MM.1S (cell line): ENCODE measurements at regions not wholly inside any gene's neighbourhood (a gene's known extent, or its start where the extent isn't known, plus 50 kb on each side); places are given as distances from the start of the nearest gene placed in this dataset.

Experiments used
- DNase-seq: peaks from one replicate; pipeline ENCODE4 v3.0.0-alpha.2; 2015
- H2AFZ ChIP-seq: fragments of 300-600 bp; sonication (generic); 2 replicates; pipeline ENCODE4 v1.6.0; 2016; ENCODE audit warnings: antibody characterized with exemption, low read length
- H3F3A ChIP-seq: fragments of 300-600 bp; sonication (generic); 2 replicates; pipeline ENCODE4 v1.6.1; 2016; ENCODE audit warnings: mild to moderate bottlenecking, antibody characterized with exemption, low read length, moderate library complexity, mixed read lengths; ENCODE audit not compliant: insufficient read depth
- H3K27ac ChIP-seq: fragments of 300-600 bp; sonication (generic); 2 replicates; pipeline ENCODE4 v1.5.1; 2016; ENCODE audit warnings: mild to moderate bottlenecking, low read length
- H3K27me3 ChIP-seq: fragments of 300-600 bp; sonication (generic); replicated peaks from 2 replicates; pipeline ENCODE4 v1.6.0; 2016; ENCODE audit warnings: low read length; ENCODE audit not compliant: insufficient read depth
- H3K36me3 ChIP-seq: fragments of 300-600 bp; sonication (generic); replicated peaks from 2 replicates; pipeline ENCODE4 v1.6.1; 2016; ENCODE audit warnings: mild to moderate bottlenecking, low read length, mixed read lengths; ENCODE audit not compliant: insufficient read depth
- H3K4me1 ChIP-seq: fragments of 300-600 bp; sonication (generic); 2 replicates; pipeline ENCODE4 v1.6.1; 2016; ENCODE audit warnings: low read length, mixed read lengths
- H3K4me2 ChIP-seq: fragments of 300-600 bp; sonication (generic); 2 replicates; pipeline ENCODE4 v1.6.0; 2016; ENCODE audit warnings: low read depth, low read length
- H3K4me3 ChIP-seq: fragments of 300-600 bp; sonication (generic); 2 replicates; pipeline ENCODE4 v1.5.1; 2016; ENCODE audit warnings: low read length, mixed read lengths
- H3K79me2 ChIP-seq: fragments of 300-600 bp; sonication (generic); 2 replicates; pipeline ENCODE4 v1.6.1; 2016; ENCODE audit warnings: mixed run types, low read length, mixed read lengths
- H3K9ac ChIP-seq: fragments of 300-600 bp; sonication (generic); 2 replicates; pipeline ENCODE4 v1.6.1; 2016; ENCODE audit warnings: low read length, mixed read lengths
- H3K9me2 ChIP-seq: fragments of 300-600 bp; sonication (generic); replicated peaks from 2 replicates; pipeline ENCODE4 v1.6.1; 2016; ENCODE audit warnings: mild to moderate bottlenecking, low read length, mixed read lengths; ENCODE audit not compliant: insufficient read depth
- H3K9me3 ChIP-seq: fragments of 300-600 bp; sonication (generic); replicated peaks from 2 replicates; pipeline ENCODE4 v1.6.1; 2016; ENCODE audit warnings: mild to moderate bottlenecking, low read length, mixed read lengths; ENCODE audit not compliant: insufficient read depth
- H4K20me1 ChIP-seq: fragments of 300-600 bp; sonication (generic); 2 replicates; pipeline ENCODE4 v1.6.1; 2016; ENCODE audit warnings: mild to moderate bottlenecking, low read length, moderate library complexity, mixed read lengths; ENCODE audit not compliant: insufficient read depth
- EZH2 ChIP-seq: fragments of 300-600 bp; sonication (generic); optimal IDR thresholded peaks from 2 replicates; pipeline ENCODE3; 2017; ENCODE audit warnings: low read depth, mild to moderate bottlenecking, antibody characterized with exemption, low read length, mixed read lengths
- EZH2phosphoT487 ChIP-seq: fragments of 300-600 bp; sonication (generic); IDR thresholded peaks from 2 replicates; pipeline ENCODE4 v1.6.1; 2018; ENCODE audit warnings: antibody characterized with exemption, low read length
- TF ChIP-seq, protein P1 (sequence below): fragments of 300-600 bp; sonication (generic); IDR thresholded peaks from 2 replicates; pipeline ENCODE4 v1.5.1; 2016; ENCODE audit warnings: antibody characterized with exemption, low read length, mixed read lengths

DNA sequence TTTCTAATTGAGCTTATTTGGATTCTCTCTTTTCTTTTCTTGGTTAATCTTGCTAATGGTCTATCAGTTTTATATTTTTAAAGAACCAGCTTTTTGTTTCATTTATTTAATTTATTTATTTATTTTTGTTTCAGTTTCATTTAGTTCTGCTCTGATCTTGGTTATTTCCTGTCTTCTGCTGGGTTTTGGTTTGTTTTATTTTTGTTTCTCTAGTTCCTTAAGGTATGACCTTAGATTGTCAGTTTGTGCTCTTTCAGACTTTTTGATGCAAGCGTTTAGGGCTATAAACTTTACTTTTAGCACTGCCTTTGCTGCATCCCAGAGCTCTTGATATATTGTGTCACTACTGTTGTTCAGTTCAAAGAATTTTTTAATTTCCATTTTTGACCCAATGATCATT, 149.7 kb upstream of the SLC25A13 start:
- H3K27me3 ChIP-seq = no peaks in the 10 kb centered on the region
- 0 out of 2 replicates have a peak, but pooled peaks cover 4% of the 10 kb centered on the region for H3K4me1 ChIP-seq
- peak overlapping the region; percentile 27; the same call in 1 of the 2 replicates for H3K27ac ChIP-seq
- TF ChIP-seq EZH2 (no peak), EZH2phosphoT487 (no peak)
- TF ChIP-seq, protein P1, sequence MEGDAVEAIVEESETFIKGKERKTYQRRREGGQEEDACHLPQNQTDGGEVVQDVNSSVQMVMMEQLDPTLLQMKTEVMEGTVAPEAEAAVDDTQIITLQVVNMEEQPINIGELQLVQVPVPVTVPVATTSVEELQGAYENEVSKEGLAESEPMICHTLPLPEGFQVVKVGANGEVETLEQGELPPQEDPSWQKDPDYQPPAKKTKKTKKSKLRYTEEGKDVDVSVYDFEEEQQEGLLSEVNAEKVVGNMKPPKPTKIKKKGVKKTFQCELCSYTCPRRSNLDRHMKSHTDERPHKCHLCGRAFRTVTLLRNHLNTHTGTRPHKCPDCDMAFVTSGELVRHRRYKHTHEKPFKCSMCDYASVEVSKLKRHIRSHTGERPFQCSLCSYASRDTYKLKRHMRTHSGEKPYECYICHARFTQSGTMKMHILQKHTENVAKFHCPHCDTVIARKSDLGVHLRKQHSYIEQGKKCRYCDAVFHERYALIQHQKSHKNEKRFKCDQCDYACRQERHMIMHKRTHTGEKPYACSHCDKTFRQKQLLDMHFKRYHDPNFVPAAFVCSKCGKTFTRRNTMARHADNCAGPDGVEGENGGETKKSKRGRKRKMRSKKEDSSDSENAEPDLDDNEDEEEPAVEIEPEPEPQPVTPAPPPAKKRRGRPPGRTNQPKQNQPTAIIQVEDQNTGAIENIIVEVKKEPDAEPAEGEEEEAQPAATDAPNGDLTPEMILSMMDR = no peak
- no peaks in the 10 kb centered on the region for H3K9me2 ChIP-seq
- no peak overlapping the region for H3K9ac ChIP-seq
- H4K20me1 ChIP-seq = no peaks in the 10 kb centered on the region
- H3K4me2 ChIP-seq = peak overlapping the region; percentile 60
- H3K79me2 ChIP-seq = no peaks in the 10 kb centered on the region
- H3K9me3 ChIP-seq = no peaks in the 10 kb centered on the region
- H3F3A ChIP-seq = no peaks in the 10 kb centered on the region
- peak; percentile 40 for DNase-seq
- 0 out of 2 replicates have a peak overlapping the region, but pooled peaks have one; percentile 14 for H3K4me3 ChIP-seq
- no peaks in the 10 kb centered on the region for H3K36me3 ChIP-seq
- peak overlapping the region; percentile 51 for H2AFZ ChIP-seq

DNA sequence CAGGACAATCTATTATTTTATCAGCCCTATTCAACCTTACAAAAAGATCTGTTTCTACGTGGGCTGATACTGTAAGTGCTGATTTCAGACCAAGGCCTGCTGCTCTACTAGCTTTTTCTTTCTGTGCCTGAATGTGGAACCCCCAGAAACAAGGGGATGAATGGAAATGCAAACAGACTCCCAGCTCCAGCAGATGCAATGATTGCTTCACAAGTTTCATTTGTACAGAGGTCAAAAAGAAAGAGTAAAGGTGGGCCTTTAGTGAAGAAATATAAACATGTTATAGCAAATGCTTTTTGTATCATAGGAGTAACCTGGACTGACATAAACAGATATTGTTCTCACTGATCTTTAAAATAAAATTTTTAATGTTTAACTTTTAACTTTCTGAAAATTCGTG, 130.2 kb upstream of the SLC25A13 start:
- H3F3A ChIP-seq = no peaks in the 10 kb centered on the region
- TF ChIP-seq, protein P1 = no peak
- no peak for TF ChIP-seq EZH2phosphoT487
- TF ChIP-seq EZH2 = no peak
- no peak for DNase-seq
- no peaks in the 10 kb centered on the region for H3K4me1 ChIP-seq
- no peak overlapping the region for H3K4me2 ChIP-seq
- H3K9me2 ChIP-seq = no peaks in the 10 kb centered on the region
- no peak overlapping the region for H3K9ac ChIP-seq
- H3K79me2 ChIP-seq = no peaks in the 10 kb centered on the region
- H3K27ac ChIP-seq = no peak overlapping the region
- no peaks in the 10 kb centered on the region for H3K36me3 ChIP-seq
- no peak overlapping the region for H3K4me3 ChIP-seq
- H4K20me1 ChIP-seq = no peaks in the 10 kb centered on the region
- H3K9me3 ChIP-seq = no peaks in the 10 kb centered on the region
- no peak overlapping the region for H2AFZ ChIP-seq
- H3K27me3 ChIP-seq = no peaks in the 10 kb centered on the region

DNA sequence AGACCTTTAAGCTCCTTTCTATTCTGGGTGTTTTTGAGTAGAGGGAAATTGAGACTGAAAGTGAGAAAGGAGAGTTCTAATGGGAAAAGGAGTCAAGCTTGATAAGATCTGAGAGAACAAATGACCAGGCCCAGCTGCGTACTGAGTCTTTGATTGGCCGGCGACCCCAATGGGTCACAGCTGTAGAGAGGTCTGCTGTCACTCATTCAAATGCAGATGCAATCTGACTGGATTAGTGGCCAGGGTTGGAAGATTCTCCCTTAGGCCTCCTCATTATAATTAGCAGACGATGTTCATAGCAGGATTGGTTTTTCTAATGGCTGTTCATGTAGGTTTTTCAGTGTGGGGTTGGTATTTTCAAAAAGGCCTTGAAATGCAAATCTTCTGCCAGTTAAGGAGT, 127.2 kb upstream of the SLC25A13 start:
- H3K27ac ChIP-seq = no peak overlapping the region
- no peak for DNase-seq

More for the DNA sequence above, 127.2 kb upstream of the SLC25A13 start:
- no peak overlapping the region for H2AFZ ChIP-seq
- no peak overlapping the region for H3K4me2 ChIP-seq
- no peaks in the 10 kb centered on the region for H3K36me3 ChIP-seq
- no peaks in the 10 kb centered on the region for H3K9me3 ChIP-seq
- H3K27me3 ChIP-seq = no peaks in the 10 kb centered on the region
- no peaks in the 10 kb centered on the region for H3K79me2 ChIP-seq
- TF ChIP-seq, protein P1 = no peak
- TF ChIP-seq EZH2phosphoT487 = no peak
- no peak for TF ChIP-seq EZH2
- no peak overlapping the region for H3K9ac ChIP-seq
- no peaks in the 10 kb centered on the region for H3F3A ChIP-seq
- H3K4me3 ChIP-seq = no peak overlapping the region
- H3K9me2 ChIP-seq = no peaks in the 10 kb centered on the region
- H4K20me1 ChIP-seq = no peaks in the 10 kb centered on the region
- no peaks in the 10 kb centered on the region for H3K4me1 ChIP-seq
